BLaER1 treated with 17β-estradiol and CSF1 and Interleukin-3, amounts not matched to agents 10 nM and 100 nM (cell line): ENCODE measurements at regions not wholly inside any gene's neighbourhood (a gene's known extent, or its start where the extent isn't known, plus 50 kb on each side); places are given as distances from the start of the nearest gene placed in this dataset.

Experiments used
- H3K27ac ChIP-seq, 11 experiments: shearing (Covaris generic); formaldehyde crosslinking; 2 replicates each; pipeline ENCODE4 v1.8.1; 2022
- H3K27me3 ChIP-seq, 11 experiments: shearing (Covaris generic); formaldehyde crosslinking; 2 replicates each; pipeline ENCODE4 v1.8.1; 2022
- H3K36me3 ChIP-seq, 11 experiments: shearing (Covaris generic); formaldehyde crosslinking; 2 replicates each; pipeline ENCODE4 v1.8.1; 2022
- H3K4me1 ChIP-seq, 10 experiments: shearing (Covaris generic); formaldehyde crosslinking; 2 replicates each; pipeline ENCODE4 v1.8.1; 2022
- H3K4me2 ChIP-seq, 11 experiments: shearing (Covaris generic); formaldehyde crosslinking; 2 replicates each; pipeline ENCODE4 v1.8.1; 2022
- H3K4me3 ChIP-seq, 10 experiments: shearing (Covaris generic); formaldehyde crosslinking; 2 replicates each; pipeline ENCODE4 v1.8.1; 2022
- H3K9ac ChIP-seq, 11 experiments: shearing (Covaris generic); formaldehyde crosslinking; 2 replicates each; pipeline ENCODE4 v1.8.1; 2022
- H3K9me3 ChIP-seq, 11 experiments: shearing (Covaris generic); formaldehyde crosslinking; replicated peaks in 1 of 11; 2 replicates each; pipeline ENCODE4 v1.8.1; 2022
- H4K20me1 ChIP-seq, 11 experiments: shearing (Covaris generic); formaldehyde crosslinking; 2 replicates each; pipeline ENCODE4 v1.8.1; 2022
- Cebpa-rat ChIP-seq, 11 experiments: shearing (Covaris generic); IDR thresholded peaks; 2 replicates each; pipeline ENCODE4 v1.8.1; 2022

GRCh38 chr6:140414966-140415620 is 1040.6 kb upstream of the CITED2 start:
- H3K9me3 ChIP-seq, result peaks cover 0 to 17% (median 10%) of the 10 kb centered on the region in 11 experiments; a peak in 11 of 22 replicates
- H4K20me1 ChIP-seq, result no peaks in the 10 kb centered on the region
- TF ChIP-seq Cebpa-rat (IDR thresholded peaks at IDR 0.05), result no peak
- no peaks in the 10 kb centered on the region for H3K4me1 ChIP-seq
- H3K9ac ChIP-seq, result no peak overlapping the region
- no peaks in the 10 kb centered on the region for H3K36me3 ChIP-seq
- H3K27me3 ChIP-seq, result no peaks in the 10 kb centered on the region
- no peak overlapping the region for H3K4me2 ChIP-seq
- H3K4me3 ChIP-seq, result no peak overlapping the region
- H3K27ac ChIP-seq, result no peak overlapping the region

DNA sequence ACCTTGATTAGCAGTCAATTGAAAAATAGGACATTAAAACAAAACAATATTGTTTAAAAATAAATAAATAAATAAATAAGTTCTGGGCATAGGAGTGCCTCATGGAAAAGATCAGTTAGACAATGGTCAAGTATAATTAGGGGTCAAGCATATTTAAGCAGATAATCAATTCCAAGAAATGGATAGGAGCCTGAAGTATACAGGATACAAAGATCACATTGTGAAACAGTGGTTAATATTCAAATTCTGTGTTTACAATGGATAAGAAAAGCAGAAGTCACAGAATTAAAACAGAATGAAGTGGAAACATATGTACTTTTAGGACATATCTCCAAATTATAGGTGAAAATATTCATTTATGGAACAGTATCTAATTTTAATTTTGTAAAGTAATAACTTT is 1028.6 kb upstream of the CITED2 start:
- peaks cover 0 to 7% (median 0%) of the 10 kb centered on the region in 10 experiments; a peak in 1 of 20 replicates for H3K4me1 ChIP-seq
- no peaks in the 10 kb centered on the region for H3K36me3 ChIP-seq
- H3K4me3 ChIP-seq, result no peak overlapping the region
- no peak overlapping the region for H3K4me2 ChIP-seq
- no peak overlapping the region for H3K27ac ChIP-seq
- H3K9ac ChIP-seq, result no peak overlapping the region
- H3K9me3 ChIP-seq, result peaks cover 0 to 30% (median 5%) of the 10 kb centered on the region in 11 experiments; a peak in 6 of 22 replicates
- TF ChIP-seq Cebpa-rat (IDR thresholded peaks at IDR 0.05), result no peak
- no peaks in the 10 kb centered on the region for H3K27me3 ChIP-seq
- no peaks in the 10 kb centered on the region for H4K20me1 ChIP-seq

- Histone ChIP-seq H3K4me2 (no peak overlapping the region), H3K4me1 (peaks cover 0 to 7% (median 0%) of the 10 kb centered on the region in 10 experiments; a peak in 1 of 20 replicates), H3K9me3 (peaks cover 0 to 19% (median 0%) of the 10 kb centered on the region in 11 experiments; a peak in 5 of 22 replicates), H3K9ac (no peak overlapping the region), H3K27ac (no peak overlapping the region), H4K20me1 (no peaks in the 10 kb centered on the region), H3K36me3 (no peaks in the 10 kb centered on the region), H3K27me3 (no peaks in the 10 kb centered on the region), H3K4me3 (no peak overlapping the region)
- no peak for TF ChIP-seq Cebpa-rat (IDR thresholded peaks at IDR 0.05)
Measured at GRCh38 chr6:140401761-140402160, 1027.3 kb upstream of the CITED2 start.

DNA sequence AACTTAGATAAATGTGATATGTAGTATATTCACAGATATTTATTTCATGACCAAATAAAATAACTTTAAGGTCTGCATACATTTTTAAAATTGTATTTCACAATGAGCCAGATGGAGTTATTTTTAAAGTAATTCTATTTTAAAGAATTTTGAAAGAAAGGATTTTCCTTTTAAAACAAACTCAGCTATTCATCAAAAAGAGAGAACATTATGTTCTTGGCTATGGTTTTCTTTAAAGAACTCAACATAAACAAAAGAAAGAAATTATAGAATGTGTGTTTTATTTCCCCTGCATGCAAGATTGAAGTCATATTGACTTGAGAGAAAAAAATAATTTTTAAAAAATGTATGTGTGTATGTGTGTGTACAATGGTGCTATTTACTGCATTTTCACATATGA is 1023.6 kb upstream of the CITED2 start:
- Histone ChIP-seq H3K36me3 (no peaks in the 10 kb centered on the region), H3K27me3 (no peaks in the 10 kb centered on the region), H3K4me2 (no peak overlapping the region), H3K27ac (no peak overlapping the region), H4K20me1 (no peaks in the 10 kb centered on the region), H3K4me1 (peaks cover 0 to 20% (median 0%) of the 10 kb centered on the region in 10 experiments; a peak in 6 of 20 replicates), H3K9ac (no peak overlapping the region), H3K4me3 (no peak overlapping the region), H3K9me3 (no peaks in the 10 kb centered on the region)
- no peak for TF ChIP-seq Cebpa-rat (IDR thresholded peaks at IDR 0.05)

- Histone ChIP-seq H3K36me3 (no peaks in the 10 kb centered on the region), H4K20me1 (no peaks in the 10 kb centered on the region), H3K27ac (no peak overlapping the region), H3K4me2 (no peak overlapping the region), H3K27me3 (no peaks in the 10 kb centered on the region), H3K4me1 (peaks cover 0 to 22% (median 0%) of the 10 kb centered on the region in 10 experiments; a peak in 6 of 20 replicates), H3K9ac (no peak overlapping the region), H3K9me3 (no peaks in the 10 kb centered on the region), H3K4me3 (no peak overlapping the region)
- no peak for TF ChIP-seq Cebpa-rat (IDR thresholded peaks at IDR 0.05)
Measured at GRCh38 chr6:140397106-140397505, 1022.7 kb upstream of the CITED2 start.

- 0 out of 22 replicates have a peak, but pooled peaks cover 0 to 5% (median 0%) of the 10 kb centered on the region in 11 experiments for H3K9me3 ChIP-seq
- no peaks in the 10 kb centered on the region for H4K20me1 ChIP-seq
- 0 out of 22 replicates have a peak, but pooled peaks of 1 of the 11 experiments have one; percentile 17 for TF ChIP-seq Cebpa-rat (IDR thresholded peaks at IDR 0.05)
- no peak overlapping the region for H3K4me3 ChIP-seq
- peak overlapping the region in 3 of 11 experiments; percentile 45 to 78 (median 45); a peak in 6 of 22 replicates for H3K4me2 ChIP-seq
- H3K27ac ChIP-seq, result peak overlapping the region in 3 of 11 experiments; percentile 71 to 87 (median 86); a peak in 7 of 22 replicates
- H3K9ac ChIP-seq, result peak overlapping the region in 3 of 11 experiments; percentile 42 to 68 (median 52); a peak in 5 of 22 replicates
- no peaks in the 10 kb centered on the region for H3K36me3 ChIP-seq
- no peaks in the 10 kb centered on the region for H3K27me3 ChIP-seq
- H3K4me1 ChIP-seq, result peaks cover 0 to 26% (median 0%) of the 10 kb centered on the region in 10 experiments; a peak in 6 of 20 replicates
Measured at GRCh38 chr6:140393665-140394540, 1019.5 kb upstream of the CITED2 start.

GRCh38 chr6:140388815-140389214 is 1014.4 kb upstream of the CITED2 start:
- Histone ChIP-seq H3K9ac (no peak overlapping the region), H4K20me1 (no peaks in the 10 kb centered on the region), H3K27ac (no peak overlapping the region), H3K4me1 (peaks cover 0 to 19% (median 0%) of the 10 kb centered on the region in 10 experiments; a peak in 6 of 20 replicates), H3K9me3 (peaks cover 10 to 30% (median 22%) of the 10 kb centered on the region in 11 experiments), H3K4me3 (no peak overlapping the region), H3K4me2 (no peak overlapping the region), H3K36me3 (no peaks in the 10 kb centered on the region), H3K27me3 (no peaks in the 10 kb centered on the region)
- TF ChIP-seq Cebpa-rat (IDR thresholded peaks at IDR 0.05), result no peak

- Histone ChIP-seq H3K9ac (no peak overlapping the region), H3K4me3 (no peak overlapping the region), H3K36me3 (no peaks in the 10 kb centered on the region), H3K4me2 (0 out of 22 replicates have a peak overlapping the region, but pooled peaks of 1 of the 11 experiments have one; percentile 8), H3K27me3 (no peaks in the 10 kb centered on the region), H4K20me1 (no peaks in the 10 kb centered on the region), H3K27ac (no peak overlapping the region), H3K4me1 (peaks cover 0 to 14% (median 0%) of the 10 kb centered on the region in 10 experiments; a peak in 6 of 20 replicates), H3K9me3 (peaks cover 10 to 30% (median 22%) of the 10 kb centered on the region in 11 experiments)
- TF ChIP-seq Cebpa-rat (IDR thresholded peaks at IDR 0.05), result no peak
Measured at GRCh38 chr6:140388192-140388802, 1013.8 kb upstream of the CITED2 start.
